WTC11 (cell line): ENCODE measurements at regions not wholly inside any gene's neighbourhood (a gene's known extent, or its start where the extent isn't known, plus 50 kb on each side); places are given as distances from the start of the nearest gene placed in this dataset.

Source experiments
- ATF3 ChIP-seq: sonication (generic); formaldehyde crosslinking; conservative IDR thresholded peaks from 2 replicates; pipeline ENCODE4 v1.8.1; 2022; ENCODE audit warnings: mild to moderate bottlenecking, missing genetic modification reagents
- ATF6 ChIP-seq: sonication (generic); formaldehyde crosslinking; IDR thresholded peaks from 2 replicates; pipeline ENCODE4 v1.8.1; 2023; ENCODE audit warnings: mild to moderate bottlenecking, missing genetic modification reagents
- CTCF ChIP-seq: fragments of 200-600 bp; IDR thresholded peaks from 2 replicates; pipeline ENCODE4 v1.8.0; 2022; ENCODE audit warnings: antibody characterized with exemption
- E2F4 ChIP-seq: sonication (generic); formaldehyde crosslinking; IDR thresholded peaks from 2 replicates; pipeline ENCODE4 v1.8.1; 2022; ENCODE audit warnings: low read depth, mild to moderate bottlenecking, moderate library complexity, missing genetic modification reagents, borderline replicate concordance
- ELF4 ChIP-seq: sonication (generic); formaldehyde crosslinking; IDR thresholded peaks from 2 replicates; pipeline ENCODE4 v1.8.1; 2022; ENCODE audit warnings: low read depth, mild to moderate bottlenecking, moderate library complexity, missing genetic modification reagents
- IRF1 ChIP-seq: sonication (generic); formaldehyde crosslinking; IDR thresholded peaks from 2 replicates; pipeline ENCODE4 v1.8.0; 2023; ENCODE audit warnings: missing genetic modification reagents
- IRF2 ChIP-seq: sonication (generic); formaldehyde crosslinking; IDR thresholded peaks from 2 replicates; pipeline ENCODE4 v1.8.0; 2022; ENCODE audit warnings: low read depth, missing genetic modification reagents, borderline replicate concordance
- JUN ChIP-seq: sonication (generic); formaldehyde crosslinking; IDR thresholded peaks from 2 replicates; pipeline ENCODE4 v1.8.0; 2023; ENCODE audit warnings: mild to moderate bottlenecking, missing genetic modification reagents
- PRRX2 ChIP-seq: fragments of 250-450 bp; sonication (Bioruptor Pico); IDR thresholded peaks from 2 replicates; pipeline ENCODE4 v1.8.0; 2021; ENCODE audit warnings: mild to moderate bottlenecking
- STAT6 ChIP-seq: sonication (generic); formaldehyde crosslinking; conservative IDR thresholded peaks from 2 replicates; pipeline ENCODE4 v1.8.1; 2023; ENCODE audit warnings: mild to moderate bottlenecking, low read depth, missing genetic modification reagents, moderate library complexity
- TCF7 ChIP-seq: sonication (generic); formaldehyde crosslinking; IDR thresholded peaks from 2 replicates; pipeline ENCODE4 v1.8.0; 2022; ENCODE audit warnings: mild to moderate bottlenecking, low read depth, missing genetic modification reagents, moderate library complexity

GRCh38 chr19:30118760-30119159 lies 176.7 kb downstream of the URI1 start:
- no peak for TF ChIP-seq CTCF
- TF ChIP-seq STAT6 (CRISPR knock-in tag) = no peak
- no peak for TF ChIP-seq IRF1 (CRISPR knock-in tag)
- TF ChIP-seq ELF4 (CRISPR knock-in tag) = no peak
- TF ChIP-seq JUN (CRISPR knock-in tag) = no peak
- TF ChIP-seq ATF6 (CRISPR knock-in tag) = no peak
- TF ChIP-seq ATF3 (CRISPR knock-in tag) = no peak
- no peak for TF ChIP-seq PRRX2 (CRISPR knock-in tag)
- no peak for TF ChIP-seq IRF2 (CRISPR knock-in tag)
- TF ChIP-seq TCF7 (CRISPR knock-in tag) = no peak
- TF ChIP-seq E2F4 (CRISPR knock-in tag) = no peak
